PC-3 (cell line): ENCODE measurements at regions not wholly inside any gene's neighbourhood (a gene's known extent, or its start where the extent isn't known, plus 50 kb on each side); places are given as distances from the start of the nearest gene placed in this dataset.

Experiments used
- EZH2 ChIP-seq: fragments of 300-600 bp; sonication (generic); IDR thresholded peaks from one replicate; pipeline ENCODE4 v1.6.1; 2017; ENCODE audit warnings: antibody characterized with exemption, mild to moderate bottlenecking, low read length; ENCODE audit not compliant: unreplicated experiment
- EZH2phosphoT487 ChIP-seq: fragments of 300-600 bp; sonication (generic); IDR thresholded peaks from 2 replicates; pipeline ENCODE4 v1.6.1; 2018; ENCODE audit warnings: mild to moderate bottlenecking, antibody characterized with exemption, low read length, borderline replicate concordance
- TF ChIP-seq, protein P1 (sequence below): fragments of 300-600 bp; sonication (generic); conservative IDR thresholded peaks from 2 replicates; pipeline ENCODE4 v1.5.1; 2017; ENCODE audit warnings: antibody characterized with exemption, low read depth, mild to moderate bottlenecking, low read length

GRCh38 chr3:30954426-30954825 lies 60.0 kb upstream of the GADL1 start:
- TF ChIP-seq, protein P1, sequence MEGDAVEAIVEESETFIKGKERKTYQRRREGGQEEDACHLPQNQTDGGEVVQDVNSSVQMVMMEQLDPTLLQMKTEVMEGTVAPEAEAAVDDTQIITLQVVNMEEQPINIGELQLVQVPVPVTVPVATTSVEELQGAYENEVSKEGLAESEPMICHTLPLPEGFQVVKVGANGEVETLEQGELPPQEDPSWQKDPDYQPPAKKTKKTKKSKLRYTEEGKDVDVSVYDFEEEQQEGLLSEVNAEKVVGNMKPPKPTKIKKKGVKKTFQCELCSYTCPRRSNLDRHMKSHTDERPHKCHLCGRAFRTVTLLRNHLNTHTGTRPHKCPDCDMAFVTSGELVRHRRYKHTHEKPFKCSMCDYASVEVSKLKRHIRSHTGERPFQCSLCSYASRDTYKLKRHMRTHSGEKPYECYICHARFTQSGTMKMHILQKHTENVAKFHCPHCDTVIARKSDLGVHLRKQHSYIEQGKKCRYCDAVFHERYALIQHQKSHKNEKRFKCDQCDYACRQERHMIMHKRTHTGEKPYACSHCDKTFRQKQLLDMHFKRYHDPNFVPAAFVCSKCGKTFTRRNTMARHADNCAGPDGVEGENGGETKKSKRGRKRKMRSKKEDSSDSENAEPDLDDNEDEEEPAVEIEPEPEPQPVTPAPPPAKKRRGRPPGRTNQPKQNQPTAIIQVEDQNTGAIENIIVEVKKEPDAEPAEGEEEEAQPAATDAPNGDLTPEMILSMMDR = no peak
- TF ChIP-seq EZH2 (no peak), EZH2phosphoT487 (no peak)
